GM18505 (cell line): ENCODE measurements at regions not wholly inside any gene's neighbourhood (a gene's known extent, or its start where the extent isn't known, plus 50 kb on each side); places are given as distances from the start of the nearest gene placed in this dataset.

Experiments
- ATAC-seq: cut with Tn5 transposase; IDR thresholded peaks from one replicate; pipeline ENCODE4 v1.9.1; 2021; ENCODE audit not compliant: unreplicated experiment
- POLR2A ChIP-seq: IDR thresholded peaks from 4 replicates; pipeline ENCODE4 v1.6.1; 2011; ENCODE audit warnings: borderline replicate concordance; ENCODE audit not compliant: insufficient read depth, insufficient read length; ENCODE audit errors: extremely low read depth

GRCh38 chr4:175166020-175166419 lies 247.9 kb downstream of the ADAM29 start:
- no peak for ATAC-seq
- TF ChIP-seq POLR2A, result no peak

DNA sequence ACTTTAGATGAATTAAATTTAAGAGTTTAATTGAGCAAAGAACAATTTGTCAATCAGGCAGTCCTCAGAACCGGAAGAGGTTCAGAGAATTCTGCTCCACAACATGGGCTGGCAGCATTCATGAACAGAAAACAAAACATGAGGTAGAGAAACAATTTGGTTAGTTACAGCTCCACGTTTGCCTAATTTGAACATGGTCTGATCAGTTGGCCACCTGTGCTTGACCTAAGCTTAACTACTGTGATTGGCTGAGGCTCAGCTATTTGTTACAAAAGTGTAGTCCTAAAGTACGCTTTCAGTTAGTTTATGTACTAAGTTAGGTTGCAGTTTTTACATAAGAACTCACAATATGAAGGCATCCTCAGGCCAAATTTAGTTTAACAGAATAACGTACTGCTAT lies 258.6 kb downstream of the ADAM29 start:
- no peak for ATAC-seq
- no peak for TF ChIP-seq POLR2A

GRCh38 chr4:175190654-175191053 lies 272.5 kb downstream of the ADAM29 start:
- no peak for ATAC-seq
- no peak for TF ChIP-seq POLR2A

DNA sequence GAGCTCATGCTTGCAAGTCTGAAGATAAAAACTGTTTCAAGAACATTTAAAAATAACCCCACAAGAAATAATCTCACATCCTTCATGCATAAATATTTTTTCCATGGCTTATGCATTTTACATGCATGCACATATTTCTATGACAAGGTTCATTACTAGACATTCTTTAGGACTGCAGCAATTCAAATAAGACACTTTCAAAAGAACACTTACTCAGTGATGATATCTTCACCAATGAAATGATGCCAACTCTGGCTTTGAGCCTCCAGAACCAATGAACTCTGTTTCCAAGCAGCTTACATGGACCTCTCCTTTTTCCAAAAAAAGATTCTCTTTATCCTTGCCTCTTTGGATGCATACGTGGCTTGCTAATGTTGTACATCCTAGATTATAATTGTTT lies 279.9 kb downstream of the ADAM29 start:
- ATAC-seq, result no peak
- no peak for TF ChIP-seq POLR2A

GRCh38 chr4:175215208-175215607 lies 297.1 kb downstream of the ADAM29 start:
- no peak for ATAC-seq

DNA sequence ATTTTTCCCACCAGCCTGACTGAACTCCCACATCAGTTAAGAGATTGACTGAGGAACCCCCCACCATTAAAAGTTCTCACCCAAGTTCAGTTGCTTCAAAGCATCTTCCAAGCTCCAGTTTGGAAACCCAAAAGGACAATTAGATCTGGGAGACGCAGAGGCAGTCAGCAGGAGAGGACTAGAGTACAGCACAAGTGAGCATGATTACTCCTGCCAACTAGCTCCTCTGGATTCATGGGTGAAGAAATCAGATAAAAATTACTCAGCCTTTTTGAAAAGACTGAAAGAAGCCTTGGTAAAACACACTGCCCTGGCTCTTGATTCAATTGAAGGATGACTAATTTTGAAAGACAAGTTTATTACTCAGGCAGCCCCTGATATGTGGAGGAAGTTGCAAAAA lies 297.5 kb downstream of the ADAM29 start:
- TF ChIP-seq POLR2A, result no peak
- no peak for ATAC-seq

More at GRCh38 chr4:175215208-175215607, 297.1 kb downstream of the ADAM29 start:
- TF ChIP-seq POLR2A, result no peak

DNA sequence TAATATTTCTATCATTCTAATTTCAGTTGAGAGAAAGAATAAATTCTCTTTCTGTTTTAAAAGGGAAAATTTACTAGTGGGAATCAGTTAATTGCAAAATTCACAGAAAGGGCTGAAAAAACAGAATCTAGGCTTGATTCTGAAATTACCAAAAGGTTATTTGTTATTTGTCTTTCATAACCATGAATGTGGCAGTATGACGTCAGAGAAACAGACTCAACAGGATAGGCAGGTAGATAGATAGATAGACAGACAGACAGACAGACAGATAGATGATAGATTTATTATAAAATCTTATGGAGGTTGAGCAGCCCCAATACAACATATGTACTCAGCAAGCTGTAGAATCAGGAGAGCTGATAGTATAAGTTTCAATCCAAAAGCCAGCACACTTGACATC lies 311.0 kb downstream of the ADAM29 start:
- TF ChIP-seq POLR2A, result no peak
- ATAC-seq, result no peak

- TF ChIP-seq POLR2A, result no peak
- no peak for ATAC-seq
These were observed 316.0 kb downstream of the ADAM29 start for GRCh38 chr4:175234162-175234561.

DNA sequence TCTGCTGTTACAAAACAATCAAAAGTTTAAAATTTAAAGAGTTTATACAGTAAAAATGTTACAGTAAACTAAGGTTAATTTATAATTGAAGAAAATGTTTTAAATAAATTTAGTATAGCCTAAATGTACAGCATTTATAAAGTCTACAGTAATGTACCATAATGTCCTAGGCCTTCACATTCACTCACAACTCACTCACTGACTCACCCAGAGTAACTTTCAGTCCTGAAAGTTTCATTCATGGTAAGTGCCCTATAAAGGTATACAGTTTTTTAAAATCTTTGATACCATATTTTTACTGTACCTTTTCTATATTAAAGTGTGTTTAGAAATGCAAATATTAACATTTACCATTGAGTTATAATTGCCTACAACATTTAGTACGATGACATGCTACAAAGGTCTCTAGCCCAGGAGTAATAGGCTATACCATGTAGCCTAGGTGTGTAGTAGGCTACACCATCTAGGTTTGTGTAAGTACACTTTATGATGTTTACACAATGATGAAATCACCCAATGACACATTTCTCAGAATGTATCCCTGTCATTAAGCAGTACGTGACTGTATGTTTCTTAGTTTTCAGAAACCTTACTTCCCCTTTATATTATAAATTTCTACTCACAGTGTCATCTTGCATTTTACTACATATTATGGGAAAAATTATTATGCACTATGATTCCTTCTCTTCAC lies 320.8 kb downstream of the ADAM29 start:
- no peak for ATAC-seq
- no peak for TF ChIP-seq POLR2A

DNA sequence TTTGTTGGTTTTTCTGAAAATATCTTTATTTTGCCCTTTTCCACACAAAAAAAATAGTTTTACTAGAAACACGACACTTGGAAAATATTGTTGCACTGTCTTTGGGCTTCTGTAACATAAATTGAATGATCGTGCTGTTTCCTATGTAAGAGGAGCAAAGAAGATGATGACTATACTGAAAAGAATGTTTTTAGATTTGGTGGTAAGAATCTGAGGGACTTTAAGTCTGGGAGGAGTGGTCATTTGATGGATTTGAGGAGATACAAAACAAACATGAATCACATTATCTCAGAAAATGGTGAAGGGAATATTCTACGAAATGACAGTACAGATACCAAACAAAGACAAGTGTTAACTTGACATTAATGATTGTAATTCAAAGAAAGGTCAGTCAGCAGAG lies 328.8 kb downstream of the ADAM29 start:
- TF ChIP-seq POLR2A, result no peak
- no peak for ATAC-seq

- TF ChIP-seq POLR2A, result no peak
- ATAC-seq, result no peak
These were observed 334.5 kb downstream of the ADAM29 start for GRCh38 chr4:175252642-175253041.

DNA sequence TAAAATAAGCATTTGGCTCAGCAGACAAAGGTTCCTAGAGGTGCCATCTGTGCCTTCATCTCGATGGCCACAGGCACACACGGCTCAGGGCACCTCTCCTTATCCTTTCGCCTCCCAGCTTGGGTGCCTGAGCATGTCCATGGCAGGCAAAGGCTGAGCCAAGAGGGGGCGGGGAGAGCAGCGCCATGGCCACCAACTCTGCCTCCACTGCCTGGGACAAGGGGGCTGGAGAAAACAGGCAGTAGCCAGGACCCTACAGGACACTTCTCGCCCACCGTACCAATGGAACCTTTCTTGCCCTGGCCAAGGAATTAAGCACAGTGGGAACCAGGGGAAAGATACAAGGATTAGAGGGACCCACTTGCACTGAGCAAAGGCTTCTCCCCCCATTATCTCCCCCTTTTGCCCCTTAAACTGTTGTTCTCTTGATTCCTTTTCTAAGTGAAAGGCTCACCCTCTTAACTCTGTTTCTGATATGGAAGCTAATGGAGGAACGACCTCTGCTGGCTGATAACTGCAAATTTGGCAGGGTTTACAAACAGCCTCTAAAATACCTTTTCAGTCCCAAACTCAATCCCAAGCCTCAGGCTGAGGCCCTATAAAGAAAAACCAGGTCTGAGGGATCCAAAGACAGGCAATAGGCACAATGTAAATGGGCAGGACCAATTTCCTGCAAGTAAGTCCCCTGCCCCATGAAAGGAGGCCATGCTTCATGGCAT lies 335.2 kb downstream of the ADAM29 start:
- no peak for ATAC-seq
- TF ChIP-seq POLR2A, result no peak

- no peak for ATAC-seq
- no peak for TF ChIP-seq POLR2A
These were observed 345.4 kb downstream of the ADAM29 start for GRCh38 chr4:175263537-175263936.

- no peak for TF ChIP-seq POLR2A
These were observed 353.0 kb downstream of the ADAM29 start for GRCh38 chr4:175271010-175271630.

More at GRCh38 chr4:175271010-175271630, 353.0 kb downstream of the ADAM29 start:
- ATAC-seq, result no peak
